AG10803 (cell line): ENCODE measurements at regions not wholly inside any gene's neighbourhood (a gene's known extent, or its start where the extent isn't known, plus 50 kb on each side); places are given as distances from the start of the nearest gene placed in this dataset.

Experiments
- DNase-seq: peaks from one replicate; pipeline ENCODE4 v3.0.0; 2010; ENCODE audit warnings: low read depth
- H3K4me3 ChIP-seq: 2 replicates; pipeline ENCODE4 v1.5.1; 2011; ENCODE audit warnings: mild to moderate bottlenecking, low read length, control low read depth
- CTCF ChIP-seq: conservative IDR thresholded peaks from 2 replicates; pipeline ENCODE4 v1.5.1; 2011; ENCODE audit warnings: mild to moderate bottlenecking, low read length, control low read depth, inconsistent platforms

GRCh38 chr15:73001840-73002239 lies 50.4 kb upstream of the NEO1 start:
- TF ChIP-seq CTCF: no peak
- no peak for DNase-seq
- no peak overlapping the region for H3K4me3 ChIP-seq

- no peak for TF ChIP-seq CTCF
- no peak overlapping the region for H3K4me3 ChIP-seq
- no peak for DNase-seq
Observed at GRCh38 chr15:73000293-73000692, 52.0 kb upstream of the NEO1 start.

- no peak for DNase-seq
- no peak overlapping the region for H3K4me3 ChIP-seq
- TF ChIP-seq CTCF: no peak
Observed at GRCh38 chr15:72999586-72999985, 52.7 kb upstream of the NEO1 start.

GRCh38 chr15:72998681-72999466 lies 53.4 kb upstream of the NEO1 start:
- TF ChIP-seq CTCF: no peak
- H3K4me3 ChIP-seq: no peak overlapping the region
- no peak for DNase-seq

GRCh38 chr15:72998226-72998625 lies 54.0 kb upstream of the NEO1 start:
- no peak overlapping the region for H3K4me3 ChIP-seq
- TF ChIP-seq CTCF: no peak
- DNase-seq: no peak

GRCh38 chr15:72995849-72996248 lies 56.4 kb upstream of the NEO1 start:
- no peak overlapping the region for H3K4me3 ChIP-seq
- TF ChIP-seq CTCF: no peak
- no peak for DNase-seq

- TF ChIP-seq CTCF: no peak
- no peak for DNase-seq
- H3K4me3 ChIP-seq: no peak overlapping the region
Observed at GRCh38 chr15:72994534-72995177, 57.6 kb upstream of the NEO1 start.
